ENCODE measurements at regions not wholly inside any gene's neighbourhood (a gene's known extent, or its start where the extent isn't known, plus 50 kb on each side); places are given as distances from the start of the nearest gene placed in this dataset.

DNA sequence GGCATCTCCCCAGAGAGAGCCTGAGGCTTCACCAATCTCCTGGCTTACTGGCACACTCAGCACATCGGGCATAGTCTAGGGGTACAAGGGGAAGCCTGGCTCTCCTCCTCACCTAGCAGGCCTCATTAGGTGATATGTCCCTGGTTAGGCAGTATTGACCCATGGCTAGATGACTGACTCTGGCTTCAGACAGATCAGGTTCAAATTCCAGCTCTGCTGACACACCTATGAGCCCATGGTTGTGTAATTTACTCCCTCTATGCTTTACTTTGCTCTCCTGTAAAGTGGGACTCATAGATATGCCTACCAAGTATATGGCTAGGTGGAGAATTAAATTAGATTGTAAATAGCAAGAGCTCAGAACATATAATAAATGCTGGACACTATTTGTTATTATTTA is 157.3 kb upstream of the IRX3 start:
- no peak overlapping the region for H3K9ac ChIP-seq (ENCODE audit: low read length in 3 of 3)
- peaks cover 0 to 8% (median 3%) of the 10 kb centered on the region in 3 donors for H3K9me3 ChIP-seq (ENCODE audit: control insufficient read depth in 2 of 3, insufficient read depth in 1 of 3, low read length in 3 of 3)
- no peak overlapping the region for H3K4me3 ChIP-seq (ENCODE audit: low read length in 3 of 3)
- no peaks in the 10 kb centered on the region for H3K36me3 ChIP-seq (ENCODE audit: control insufficient read depth in 2 of 3, insufficient read depth in 3 of 3, low read length in 3 of 3)
- H3K27ac ChIP-seq (ENCODE audit: low read depth in 2 of 2, low read length in 2 of 2): no peak overlapping the region
- no peaks in the 10 kb centered on the region for H3K4me1 ChIP-seq (ENCODE audit: control insufficient read depth in 2 of 3, insufficient read depth in 2 of 3, low read depth in 1 of 3, low read length in 3 of 3)
- TF ChIP-seq, protein P1, sequence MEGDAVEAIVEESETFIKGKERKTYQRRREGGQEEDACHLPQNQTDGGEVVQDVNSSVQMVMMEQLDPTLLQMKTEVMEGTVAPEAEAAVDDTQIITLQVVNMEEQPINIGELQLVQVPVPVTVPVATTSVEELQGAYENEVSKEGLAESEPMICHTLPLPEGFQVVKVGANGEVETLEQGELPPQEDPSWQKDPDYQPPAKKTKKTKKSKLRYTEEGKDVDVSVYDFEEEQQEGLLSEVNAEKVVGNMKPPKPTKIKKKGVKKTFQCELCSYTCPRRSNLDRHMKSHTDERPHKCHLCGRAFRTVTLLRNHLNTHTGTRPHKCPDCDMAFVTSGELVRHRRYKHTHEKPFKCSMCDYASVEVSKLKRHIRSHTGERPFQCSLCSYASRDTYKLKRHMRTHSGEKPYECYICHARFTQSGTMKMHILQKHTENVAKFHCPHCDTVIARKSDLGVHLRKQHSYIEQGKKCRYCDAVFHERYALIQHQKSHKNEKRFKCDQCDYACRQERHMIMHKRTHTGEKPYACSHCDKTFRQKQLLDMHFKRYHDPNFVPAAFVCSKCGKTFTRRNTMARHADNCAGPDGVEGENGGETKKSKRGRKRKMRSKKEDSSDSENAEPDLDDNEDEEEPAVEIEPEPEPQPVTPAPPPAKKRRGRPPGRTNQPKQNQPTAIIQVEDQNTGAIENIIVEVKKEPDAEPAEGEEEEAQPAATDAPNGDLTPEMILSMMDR (IDR thresholded peaks at IDR 0.05; ENCODE audit: borderline replicate concordance, extremely low read depth, insufficient read depth): no peak
- no peak for DNase-seq
- intact Hi-C loops (cut with DNase I): no loop called here
- FAIRE-seq: no peak
- H3K27me3 ChIP-seq (ENCODE audit: control insufficient read depth, insufficient read depth, low read length): no peaks in the 10 kb centered on the region

DNA sequence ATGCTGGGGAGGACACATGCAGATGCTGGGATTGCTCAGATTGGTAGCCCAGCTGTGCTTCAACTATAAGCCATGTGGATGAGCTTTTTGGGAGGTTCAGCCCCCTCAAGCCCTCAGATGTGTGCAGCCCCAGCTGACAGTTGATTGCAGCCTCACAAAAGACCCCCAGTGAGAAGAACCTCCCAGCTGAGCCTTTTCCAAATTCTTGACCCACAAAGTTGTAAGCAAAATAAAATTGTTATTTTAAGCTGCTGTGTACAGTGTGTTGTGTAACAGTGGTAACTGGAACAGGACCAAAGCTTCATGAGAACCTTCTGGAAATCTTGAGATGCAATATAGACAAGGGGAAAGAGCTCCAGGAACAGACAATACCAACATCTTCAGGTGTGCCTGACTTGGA is 156.8 kb upstream of the IRX3 start:
- FAIRE-seq: no peak
- no peak overlapping the region for H3K9ac ChIP-seq (ENCODE audit: low read length in 3 of 3)
- peaks cover 0 to 8% (median 3%) of the 10 kb centered on the region in 3 donors for H3K9me3 ChIP-seq (ENCODE audit: control insufficient read depth in 2 of 3, insufficient read depth in 1 of 3, low read length in 3 of 3)
- TF ChIP-seq, protein P1 (IDR thresholded peaks at IDR 0.05; ENCODE audit: borderline replicate concordance, extremely low read depth, insufficient read depth): no peak
- intact Hi-C loops (cut with DNase I): no loop called here
- no peaks in the 10 kb centered on the region for H3K4me1 ChIP-seq (ENCODE audit: control insufficient read depth in 2 of 3, insufficient read depth in 2 of 3, low read depth in 1 of 3, low read length in 3 of 3)
- no peaks in the 10 kb centered on the region for H3K27me3 ChIP-seq (ENCODE audit: control insufficient read depth, insufficient read depth, low read length)
- H3K27ac ChIP-seq (ENCODE audit: low read depth in 2 of 2, low read length in 2 of 2): no peak overlapping the region
- H3K36me3 ChIP-seq (ENCODE audit: control insufficient read depth in 2 of 3, insufficient read depth in 3 of 3, low read length in 3 of 3): no peaks in the 10 kb centered on the region
- H3K4me3 ChIP-seq (ENCODE audit: low read length in 3 of 3): no peak overlapping the region
- DNase-seq: no peak

DNA sequence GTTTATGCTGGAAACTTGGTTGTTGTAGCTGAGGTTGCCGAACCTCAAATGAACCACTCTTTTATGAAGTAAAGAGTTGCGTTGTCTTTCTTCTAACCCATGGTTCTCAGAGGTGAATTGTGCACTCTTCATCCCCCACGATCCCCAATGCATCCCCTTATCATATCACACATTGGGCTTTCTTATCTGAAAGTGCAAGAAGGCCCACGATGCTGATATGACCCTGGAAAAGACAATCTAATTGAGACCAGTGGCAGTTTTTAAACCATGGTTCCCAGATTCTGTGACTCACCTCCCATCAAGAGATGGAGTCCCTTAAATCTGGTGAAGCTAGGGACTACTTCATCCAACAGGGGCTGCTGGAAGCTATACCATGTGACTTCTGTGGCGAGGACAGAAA is 156.3 kb upstream of the IRX3 start:
- no peaks in the 10 kb centered on the region for H3K4me1 ChIP-seq (ENCODE audit: control insufficient read depth in 2 of 3, insufficient read depth in 2 of 3, low read depth in 1 of 3, low read length in 3 of 3)
- no peaks in the 10 kb centered on the region for H3K27me3 ChIP-seq (ENCODE audit: control insufficient read depth, insufficient read depth, low read length)
- no peak for FAIRE-seq
- no peak for DNase-seq
- H3K36me3 ChIP-seq (ENCODE audit: control insufficient read depth in 2 of 3, insufficient read depth in 3 of 3, low read length in 3 of 3): no peaks in the 10 kb centered on the region
- no peak overlapping the region for H3K27ac ChIP-seq (ENCODE audit: low read depth in 2 of 2, low read length in 2 of 2)
- H3K9me3 ChIP-seq (ENCODE audit: control insufficient read depth in 2 of 3, insufficient read depth in 1 of 3, low read length in 3 of 3): peaks cover 0 to 8% (median 3%) of the 10 kb centered on the region in 3 donors
- H3K9ac ChIP-seq (ENCODE audit: low read length in 3 of 3): no peak overlapping the region
- TF ChIP-seq, protein P1 (IDR thresholded peaks at IDR 0.05; ENCODE audit: borderline replicate concordance, extremely low read depth, insufficient read depth): no peak
- intact Hi-C loops (cut with DNase I): no loop called here
- no peak overlapping the region for H3K4me3 ChIP-seq (ENCODE audit: low read length in 3 of 3)

DNA sequence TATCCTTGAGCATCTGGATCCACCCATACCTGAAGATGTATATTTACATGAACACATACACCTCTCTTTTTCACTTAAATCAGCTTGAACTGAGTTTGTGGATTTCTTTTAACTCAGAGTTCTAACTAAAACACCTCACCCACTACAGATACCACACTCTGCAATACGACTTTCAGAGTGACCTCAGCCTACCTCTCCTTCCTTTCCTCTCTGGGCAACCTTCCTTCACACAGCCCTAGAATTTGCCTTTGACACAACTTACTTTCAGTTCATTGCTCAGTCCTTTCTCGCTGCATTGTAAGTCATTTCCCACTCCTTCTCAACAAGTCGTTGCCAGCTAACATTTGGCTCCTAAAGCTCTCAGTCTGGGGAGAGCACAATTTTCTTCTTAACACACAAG is 151.9 kb upstream of the IRX3 start:
- Histone ChIP-seq H3K4me1 (ENCODE audit: control insufficient read depth in 2 of 3, insufficient read depth in 2 of 3, low read depth in 1 of 3, low read length in 3 of 3) (no peaks in the 10 kb centered on the region), H3K27me3 (ENCODE audit: control insufficient read depth, insufficient read depth, low read length) (no peaks in the 10 kb centered on the region), H3K36me3 (ENCODE audit: control insufficient read depth in 2 of 3, insufficient read depth in 3 of 3, low read length in 3 of 3) (no peaks in the 10 kb centered on the region), H3K27ac (ENCODE audit: low read depth in 2 of 2, low read length in 2 of 2) (no peak overlapping the region), H3K4me3 (ENCODE audit: low read length in 3 of 3) (no peak overlapping the region), H3K9ac (ENCODE audit: low read length in 3 of 3) (no peak overlapping the region), H3K9me3 (ENCODE audit: control insufficient read depth in 2 of 3, insufficient read depth in 1 of 3, low read length in 3 of 3) (no peaks in the 10 kb centered on the region)
- FAIRE-seq: no peak
- TF ChIP-seq, protein P1 (IDR thresholded peaks at IDR 0.05; ENCODE audit: borderline replicate concordance, extremely low read depth, insufficient read depth): no peak
- DNase-seq: no peak
- intact Hi-C loops (cut with DNase I): no loop called here
